ENCODE measurements at regions not wholly inside any gene's neighbourhood (a gene's known extent, or its start where the extent isn't known, plus 50 kb on each side); places are given as distances from the start of the nearest gene placed in this dataset.
"Not testable (repeated sequence)": the region's sequence is repeated elsewhere in the genome, so short reads cannot be mapped to it uniquely, and the experiment has no call there.

- WGBS (ENCODE audit: missing lambda C conversion rate): 10% methylated on average over 4 of the region's 4 CpGs
- H3K4me1 ChIP-seq; FAIRE-seq; H3K4me2 ChIP-seq; ATAC-seq; H3K4me3 ChIP-seq; H3K27ac ChIP-seq; DNase-seq (ENCODE audit: low read depth in 1 of 2, low spot score in 1 of 2); H3K9me3 ChIP-seq; POLR2A ChIA-PET; CTCF ChIA-PET: not testable (repeated sequence)
Measured at GRCh38 chr4:52207146-52207545, 156.0 kb downstream of the SPATA18 start.

DNA sequence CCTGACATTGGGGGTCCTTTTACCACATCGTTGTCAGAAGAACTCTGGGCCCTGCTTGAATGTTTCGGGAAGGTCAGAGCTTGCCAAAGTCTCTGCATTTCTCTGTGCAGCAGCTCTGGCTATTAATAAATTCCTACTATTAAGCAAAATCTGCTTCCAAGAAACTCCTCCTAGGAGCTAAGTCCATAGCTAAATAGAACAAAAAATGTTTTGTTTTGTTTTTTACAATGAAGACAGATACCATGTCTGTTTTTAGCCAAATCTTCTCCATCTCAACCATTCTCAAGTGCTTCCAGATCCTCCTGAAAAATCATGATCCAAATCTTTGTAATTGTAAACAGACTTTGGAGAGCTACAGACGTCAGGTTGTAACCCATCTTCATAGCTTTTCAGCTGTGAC lies 161.6 kb downstream of the SPATA18 start:
- Histone ChIP-seq H3K4me1 (no peaks in the 10 kb centered on the region), H3K4me2 (no peak overlapping the region), H3K4me3 (no peak overlapping the region), H3K27ac (no peak overlapping the region), H3K9me3 (no peaks in the 10 kb centered on the region)
- DNase-seq (ENCODE audit: low read depth in 1 of 2, low spot score in 1 of 2) (no peak), FAIRE-seq (no peak), ATAC-seq (no peak)
- ChIA-PET CTCF (no interaction called here), POLR2A (no interaction called here)
- 19% methylated on average over 3 of the region's 3 CpGs for WGBS (ENCODE audit: missing lambda C conversion rate)
- TF ChIP-seq TFCP2L1 (CRISPR knock-in tag; IDR thresholded peaks at IDR 0.05) (no peak), CHD4 (IDR thresholded peaks at IDR 0.05; ENCODE audit: borderline replicate concordance) (no peak), FOSB (CRISPR knock-in tag; IDR thresholded peaks at IDR 0.05) (no peak)

GRCh38 chr4:52231526-52231925 lies 180.4 kb downstream of the SPATA18 start:
- DNase-seq (ENCODE audit: low read depth in 1 of 2, low spot score in 1 of 2) (no peak), FAIRE-seq (no peak), ATAC-seq (no peak)
- ChIA-PET CTCF (no interaction called here), POLR2A (no interaction called here)
- 33% methylated on average over 3 of the region's 3 CpGs for WGBS (ENCODE audit: missing lambda C conversion rate)
- H3K4me1 ChIP-seq: no peaks in the 10 kb centered on the region
- no peaks in the 10 kb centered on the region for H3K9me3 ChIP-seq
- no peak overlapping the region for H3K4me2 ChIP-seq
- TF ChIP-seq RARB (CRISPR knock-in tag; IDR thresholded peaks at IDR 0.05) (no peak), NFE2L2 (conservative IDR thresholded peaks at IDR 0.05; ENCODE audit: low read length) (no peak), GATA3 (IDR thresholded peaks at IDR 0.05; ENCODE audit: borderline replicate concordance) (no peak), MAZ (IDR thresholded peaks at IDR 0.05; ENCODE audit: borderline replicate concordance, low read depth, low read length) (no peak), MYC (IDR thresholded peaks at IDR 0.05; ENCODE audit: borderline replicate concordance, low read length) (no peak), BHLHE40 (IDR thresholded peaks at IDR 0.05; ENCODE audit: low read depth, low read length) (no peak), HOXB5 (CRISPR knock-in tag; IDR thresholded peaks at IDR 0.05) (no peak), CHD4 (IDR thresholded peaks at IDR 0.05; ENCODE audit: borderline replicate concordance) (no peak), KDM1A (IDR thresholded peaks at IDR 0.05; ENCODE audit: low read depth) (no peak), SREBF2 (IDR thresholded peaks at IDR 0.05) (no peak), CEBPB (IDR thresholded peaks at IDR 0.05) (no peak), ZNF302 (CRISPR knock-in tag; IDR thresholded peaks at IDR 0.05) (no peak)
- H3K4me3 ChIP-seq: no peak overlapping the region
- no peak overlapping the region for H3K27ac ChIP-seq

- POLR2A ChIA-PET: no interaction called here
- DNase-seq (ENCODE audit: low read depth in 1 of 2, low spot score in 1 of 2): peak; percentile 8 to 28
- Histone ChIP-seq H3K27ac (no peak overlapping the region), H3K4me2 (peak overlapping the region; percentile 19; the same call in 1 of the 3 replicates), H3K9me3 (no peaks in the 10 kb centered on the region), H3K4me3 (no peak overlapping the region), H3K4me1 (no peaks in the 10 kb centered on the region)
- no peak for FAIRE-seq
- 3% methylated on average over 6 of the region's 6 CpGs for WGBS (ENCODE audit: missing lambda C conversion rate)
- ATAC-seq: peak; percentile 66 to 69; a peak in 3 of 6 replicates
- CTCF ChIA-PET: interaction anchor here (0.6 to 1.8 kb wide), 8 partner anchors 9 to 773 kb away, joined by 3 to 6 read pairs (median 4); no protein-coding TSS in a partner anchor
- TF ChIP-seq TFCP2L1 (CRISPR knock-in tag; IDR thresholded peaks at IDR 0.05): no peak
- TF ChIP-seq MAFK (IDR thresholded peaks at IDR 0.05; ENCODE audit: partially characterized antibody): peak; percentile 92
- no peak for TF ChIP-seq HOXB5 (CRISPR knock-in tag; IDR thresholded peaks at IDR 0.05)
- peak; percentile 58 to 63; a peak in 4 of 5 replicates for TF ChIP-seq RAD21 (conservative IDR thresholded peaks at IDR 0.05 in 1 of 2, IDR thresholded peaks at IDR 0.05 in 1 of 2)
- TF ChIP-seq, protein P1, sequence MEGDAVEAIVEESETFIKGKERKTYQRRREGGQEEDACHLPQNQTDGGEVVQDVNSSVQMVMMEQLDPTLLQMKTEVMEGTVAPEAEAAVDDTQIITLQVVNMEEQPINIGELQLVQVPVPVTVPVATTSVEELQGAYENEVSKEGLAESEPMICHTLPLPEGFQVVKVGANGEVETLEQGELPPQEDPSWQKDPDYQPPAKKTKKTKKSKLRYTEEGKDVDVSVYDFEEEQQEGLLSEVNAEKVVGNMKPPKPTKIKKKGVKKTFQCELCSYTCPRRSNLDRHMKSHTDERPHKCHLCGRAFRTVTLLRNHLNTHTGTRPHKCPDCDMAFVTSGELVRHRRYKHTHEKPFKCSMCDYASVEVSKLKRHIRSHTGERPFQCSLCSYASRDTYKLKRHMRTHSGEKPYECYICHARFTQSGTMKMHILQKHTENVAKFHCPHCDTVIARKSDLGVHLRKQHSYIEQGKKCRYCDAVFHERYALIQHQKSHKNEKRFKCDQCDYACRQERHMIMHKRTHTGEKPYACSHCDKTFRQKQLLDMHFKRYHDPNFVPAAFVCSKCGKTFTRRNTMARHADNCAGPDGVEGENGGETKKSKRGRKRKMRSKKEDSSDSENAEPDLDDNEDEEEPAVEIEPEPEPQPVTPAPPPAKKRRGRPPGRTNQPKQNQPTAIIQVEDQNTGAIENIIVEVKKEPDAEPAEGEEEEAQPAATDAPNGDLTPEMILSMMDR (IDR thresholded peaks at IDR 0.05): peak; percentile 49
- TF ChIP-seq SMC3 (IDR thresholded peaks at IDR 0.05): peak; percentile 33; the same call in 1 of the 3 replicates
Measured at GRCh38 chr4:52234561-52235440, 183.7 kb downstream of the SPATA18 start.
